Inferior parietal cortex (tissue), 1 donor: ENCODE measurements at regions not wholly inside any gene's neighbourhood (a gene's known extent, or its start where the extent isn't known, plus 50 kb on each side); places are given as distances from the start of the nearest gene placed in this dataset.
"Not testable (repeated sequence)": the region's sequence is repeated elsewhere in the genome, so short reads cannot be mapped to it uniquely, and the experiment has no call there.

Experiments
- DNase-seq: peaks from one replicate; pipeline ENCODE4 v3.0.0-alpha.2; 2016; ENCODE audit errors: extremely low spot score

DNA sequence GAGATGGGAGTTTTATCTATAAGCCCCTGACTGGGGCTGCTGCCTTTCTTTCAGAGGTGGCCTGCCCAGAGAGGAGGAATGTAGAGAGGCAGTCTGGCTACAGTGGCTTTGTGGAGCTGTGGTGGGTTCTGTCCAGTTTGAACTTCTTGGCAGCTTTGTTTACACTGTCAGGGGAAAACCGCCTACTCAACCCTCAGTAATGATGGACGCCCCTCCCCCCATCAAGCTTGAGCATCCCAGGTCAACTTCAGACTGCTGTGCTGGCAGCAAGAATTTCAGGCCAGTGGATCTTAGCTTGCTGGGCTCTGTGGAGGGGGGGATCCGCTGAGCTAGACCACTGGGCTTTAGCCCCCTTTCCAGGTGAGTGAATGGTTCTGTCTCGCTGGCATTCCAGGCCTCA is 51.6 kb upstream of the THUMPD2 start:
- not testable (repeated sequence) for DNase-seq
